CD4-positive, alpha-beta T cell (primary cell): ENCODE measurements at regions not wholly inside any gene's neighbourhood (a gene's known extent, or its start where the extent isn't known, plus 50 kb on each side); places are given as distances from the start of the nearest gene placed in this dataset.

ENCODE experiments used
- ATAC-seq: fragments of 200-7000 bp; cut with Tn5 transposase; one replicate; pipeline ENCODE4 v1.10.0; 2022; ENCODE audit warnings: mild to moderate bottlenecking; ENCODE audit not compliant: poor library complexity
- CTCF ChIA-PET: fragments of 350-600 bp; sonication (Branson Sonifier 250); formaldehyde crosslinking; loops from one replicate; lab custom pipeline; 2021; ENCODE audit warnings: antibody characterized with exemption, inconsistent platforms; lab: Charles Lee
- POLR2A ChIA-PET: fragments of 350-600 bp; sonication (Branson Sonifier 250); formaldehyde crosslinking; loops from one replicate; lab custom pipeline; 2021; ENCODE audit warnings: antibody characterized with exemption, inconsistent platforms; lab: Charles Lee
- DNase-seq, 14 experiments: peaks; one replicate each; pipeline ENCODE4 v3.0.0-alpha.2; 2013 to 2020; ENCODE audit warnings: mixed read lengths in 2 of 14
- H3K27ac ChIP-seq, 2 donors: one replicate each; pipeline versions ENCODE4 v1.5.1 to v1.7.0; 2013; ENCODE audit warnings: low read length in 2 of 2, low read depth in 1 of 2, mild to moderate bottlenecking in 1 of 2
- H3K27me3 ChIP-seq, 2 experiments: 1 replicate in 1 of 2; 2 replicates in 1 of 2; pipeline versions ENCODE4 v1.6.1 to v1.7.0; 2013; ENCODE audit warnings: low read length in 2 of 2, control low read depth in 1 of 2, mild to moderate bottlenecking in 1 of 2, moderate library complexity in 1 of 2; ENCODE audit not compliant: insufficient read depth in 2 of 2, control insufficient read depth in 1 of 2
- H3K36me3 ChIP-seq: one replicate; pipeline ENCODE4 v1.6.1; 2013; ENCODE audit warnings: low read length, control low read depth; ENCODE audit not compliant: insufficient read depth
- H3K4me1 ChIP-seq: one replicate; pipeline ENCODE4 v1.6.1; 2013; ENCODE audit warnings: low read length, control low read depth; ENCODE audit not compliant: insufficient read depth
- H3K4me3 ChIP-seq: one replicate; pipeline ENCODE4 v1.5.1; 2013; ENCODE audit warnings: mild to moderate bottlenecking, low read length, moderate library complexity
- H3K9me3 ChIP-seq, 2 experiments: 1 replicate in 1 of 2; 2 replicates in 1 of 2; pipeline versions ENCODE4 v1.6.1 to v1.7.0; 2013; ENCODE audit warnings: low read length in 2 of 2, mild to moderate bottlenecking in 2 of 2, control low read depth in 1 of 2, moderate library complexity in 1 of 2; ENCODE audit not compliant: control insufficient read depth in 1 of 2, insufficient read depth in 1 of 2
- H3K27ac Mint-ChIP-seq: one replicate; pipeline ENCODE4 v1.8.0; 2020; ENCODE audit warnings: mixed read lengths
- H3K27me3 Mint-ChIP-seq: one replicate; pipeline ENCODE4 v1.8.0; 2021; ENCODE audit warnings: mixed read lengths
- H3K36me3 Mint-ChIP-seq: one replicate; pipeline ENCODE4 v1.8.0; 2021; ENCODE audit warnings: low read depth, mixed read lengths
- H3K4me1 Mint-ChIP-seq: one replicate; pipeline ENCODE4 v1.8.0; 2021; ENCODE audit warnings: low read depth, mixed read lengths
- H3K4me3 Mint-ChIP-seq: one replicate; pipeline ENCODE4 v1.8.0; 2020; ENCODE audit warnings: mild to moderate bottlenecking, mixed read lengths
- H3K9me3 Mint-ChIP-seq: one replicate; pipeline ENCODE4 v1.8.0; 2020; ENCODE audit warnings: mixed read lengths
- CTCF ChIP-seq: fragments of 200-600 bp; IDR thresholded peaks from one replicate; pipeline ENCODE4 v1.8.0; 2022; ENCODE audit warnings: antibody characterized with exemption, mild to moderate bottlenecking
- intact Hi-C, 2 experiments: fragments of 100-400 bp; cut with DNase I in 1 of 2; cut with micrococcal nuclease in 1 of 2; formaldehyde crosslinking; loops; one replicate each; pipeline versions ENCODE4 v1.15.1 to v1.9.0; 2023 to 2025; cut with DNase I, micrococcal nuclease

- no peak overlapping the region for H3K27ac ChIP-seq
- DNase-seq (no peak), ATAC-seq (no peak)
- POLR2A ChIA-PET, result no interaction called here
- Mint-ChIP-seq H3K9me3 (peaks cover 9% of the 10 kb centered on the region), H3K4me3 (no peak overlapping the region), H3K4me1 (no peaks in the 10 kb centered on the region), H3K27ac (no peak overlapping the region), H3K27me3 (no peaks in the 10 kb centered on the region), H3K36me3 (no peaks in the 10 kb centered on the region)
- H3K9me3 ChIP-seq, result peaks cover 0 to 14% of the 10 kb centered on the region in 2 experiments
- no peaks in the 10 kb centered on the region for H3K4me1 ChIP-seq
- no peaks in the 10 kb centered on the region for H3K27me3 ChIP-seq
- CTCF ChIA-PET, result no interaction called here
- TF ChIP-seq CTCF, result no peak
- no peak overlapping the region for H3K4me3 ChIP-seq
- intact Hi-C loops, result no loop called here
- H3K36me3 ChIP-seq, result no peaks in the 10 kb centered on the region
These were observed 107.2 kb upstream of the CDH2 start for GRCh38 chr18:28284132-28284531.

- Mint-ChIP-seq H3K4me1 (no peaks in the 10 kb centered on the region), H3K27ac (no peak overlapping the region), H3K36me3 (no peaks in the 10 kb centered on the region), H3K4me3 (no peak overlapping the region), H3K27me3 (no peaks in the 10 kb centered on the region), H3K9me3 (peaks cover 11% of the 10 kb centered on the region)
- H3K4me1 ChIP-seq, result no peaks in the 10 kb centered on the region
- CTCF ChIA-PET, result no interaction called here
- H3K36me3 ChIP-seq, result no peaks in the 10 kb centered on the region
- DNase-seq, result no peak
- H3K27me3 ChIP-seq, result no peaks in the 10 kb centered on the region
- POLR2A ChIA-PET, result no interaction called here
- intact Hi-C loops, result no loop called here
- peaks cover 0 to 14% of the 10 kb centered on the region in 2 experiments for H3K9me3 ChIP-seq
- TF ChIP-seq CTCF, result no peak
- ATAC-seq, result no peak
- no peak overlapping the region for H3K4me3 ChIP-seq
- H3K27ac ChIP-seq, result no peak overlapping the region
These were observed 104.5 kb upstream of the CDH2 start for GRCh38 chr18:28281400-28281799.

- H3K36me3 ChIP-seq, result no peaks in the 10 kb centered on the region
- intact Hi-C loops, result no loop called here
- CTCF ChIA-PET, result no interaction called here
These were observed 92.8 kb upstream of the CDH2 start for GRCh38 chr18:28269750-28270149.

More at GRCh38 chr18:28269750-28270149, 92.8 kb upstream of the CDH2 start:
- Mint-ChIP-seq H3K36me3 (no peaks in the 10 kb centered on the region), H3K4me3 (no peak overlapping the region), H3K9me3 (peaks cover 12% of the 10 kb centered on the region), H3K4me1 (no peaks in the 10 kb centered on the region), H3K27ac (no peak overlapping the region), H3K27me3 (no peaks in the 10 kb centered on the region)
- POLR2A ChIA-PET, result no interaction called here
- TF ChIP-seq CTCF, result no peak
- H3K27ac ChIP-seq, result no peak overlapping the region
- no peak for DNase-seq
- no peaks in the 10 kb centered on the region for H3K27me3 ChIP-seq
- no peaks in the 10 kb centered on the region for H3K9me3 ChIP-seq
- no peak overlapping the region for H3K4me3 ChIP-seq
- no peaks in the 10 kb centered on the region for H3K4me1 ChIP-seq
- ATAC-seq, result no peak
